ENCODE measurements at regions not wholly inside any gene's neighbourhood (a gene's known extent, or its start where the extent isn't known, plus 50 kb on each side); places are given as distances from the start of the nearest gene placed in this dataset.
"Not testable (repeated sequence)": the region's sequence is repeated elsewhere in the genome, so short reads cannot be mapped to it uniquely, and the experiment has no call there.

DNA sequence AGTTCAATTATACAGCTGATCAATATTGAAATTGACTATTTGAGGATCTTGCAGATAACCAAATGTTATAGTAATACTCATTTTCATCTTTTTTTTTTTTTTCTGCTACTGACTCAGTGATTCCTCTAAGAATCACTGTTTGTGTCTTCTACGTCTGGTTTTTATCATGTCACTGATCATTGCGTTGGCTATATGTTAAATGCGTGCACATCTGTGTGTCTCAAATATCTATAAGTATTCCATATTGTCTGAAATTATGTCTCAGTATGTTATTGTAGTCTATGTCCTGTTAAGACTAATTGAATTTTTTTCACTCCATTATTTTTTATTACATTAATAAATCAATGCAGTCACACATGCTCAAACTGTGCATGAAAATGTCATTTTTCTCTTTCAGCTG, 200.5 kb downstream of the PCDH20 start:
- Mint-ChIP-seq H3K4me1 (ENCODE audit: low read depth) (no peaks in the 10 kb centered on the region), H3K9me3 (ENCODE audit: low read depth) (no peaks in the 10 kb centered on the region)

DNA sequence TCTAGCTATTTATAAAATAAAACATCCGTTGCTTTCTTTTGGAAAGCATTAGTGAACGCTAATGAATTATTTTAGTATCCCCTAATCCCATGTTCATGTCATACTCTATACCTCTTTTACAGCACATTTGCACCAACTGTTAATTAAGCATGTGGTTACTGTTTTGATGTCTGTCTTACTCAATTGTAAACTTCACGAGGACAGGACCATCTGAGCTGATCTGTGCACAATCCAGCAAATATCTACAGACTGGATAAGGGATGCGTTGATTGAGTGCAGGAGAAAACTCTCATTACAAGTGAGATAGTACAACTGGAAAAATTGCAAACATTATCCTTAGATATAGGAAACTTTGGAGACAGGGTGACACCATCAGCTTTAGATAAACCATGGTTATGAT, 201.1 kb downstream of the PCDH20 start:
- DNase-seq (ENCODE audit: low spot score, unreplicated experiment): no peak
- H3K27me3 Mint-ChIP-seq: no peaks in the 10 kb centered on the region
- TF ChIP-seq, protein P1, sequence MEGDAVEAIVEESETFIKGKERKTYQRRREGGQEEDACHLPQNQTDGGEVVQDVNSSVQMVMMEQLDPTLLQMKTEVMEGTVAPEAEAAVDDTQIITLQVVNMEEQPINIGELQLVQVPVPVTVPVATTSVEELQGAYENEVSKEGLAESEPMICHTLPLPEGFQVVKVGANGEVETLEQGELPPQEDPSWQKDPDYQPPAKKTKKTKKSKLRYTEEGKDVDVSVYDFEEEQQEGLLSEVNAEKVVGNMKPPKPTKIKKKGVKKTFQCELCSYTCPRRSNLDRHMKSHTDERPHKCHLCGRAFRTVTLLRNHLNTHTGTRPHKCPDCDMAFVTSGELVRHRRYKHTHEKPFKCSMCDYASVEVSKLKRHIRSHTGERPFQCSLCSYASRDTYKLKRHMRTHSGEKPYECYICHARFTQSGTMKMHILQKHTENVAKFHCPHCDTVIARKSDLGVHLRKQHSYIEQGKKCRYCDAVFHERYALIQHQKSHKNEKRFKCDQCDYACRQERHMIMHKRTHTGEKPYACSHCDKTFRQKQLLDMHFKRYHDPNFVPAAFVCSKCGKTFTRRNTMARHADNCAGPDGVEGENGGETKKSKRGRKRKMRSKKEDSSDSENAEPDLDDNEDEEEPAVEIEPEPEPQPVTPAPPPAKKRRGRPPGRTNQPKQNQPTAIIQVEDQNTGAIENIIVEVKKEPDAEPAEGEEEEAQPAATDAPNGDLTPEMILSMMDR (IDR thresholded peaks at IDR 0.05; ENCODE audit: unreplicated experiment): no peak
- H3K4me3 Mint-ChIP-seq (ENCODE audit: low read depth): no peak overlapping the region
- no peaks in the 10 kb centered on the region for H3K36me3 Mint-ChIP-seq (ENCODE audit: insufficient read depth)
- H3K4me1 Mint-ChIP-seq (ENCODE audit: low read depth): no peaks in the 10 kb centered on the region
- no peaks in the 10 kb centered on the region for H3K9me3 Mint-ChIP-seq (ENCODE audit: low read depth)
- no peak overlapping the region for H3K27ac Mint-ChIP-seq

More for the DNA sequence above, 200.5 kb downstream of the PCDH20 start:
- Mint-ChIP-seq H3K27me3 (no peaks in the 10 kb centered on the region), H3K27ac (no peak overlapping the region), H3K36me3 (ENCODE audit: insufficient read depth) (no peaks in the 10 kb centered on the region), H3K4me3 (ENCODE audit: low read depth) (no peak overlapping the region)
- TF ChIP-seq, protein P1 (IDR thresholded peaks at IDR 0.05; ENCODE audit: unreplicated experiment): no peak
- DNase-seq (ENCODE audit: low spot score, unreplicated experiment): no peak

DNA sequence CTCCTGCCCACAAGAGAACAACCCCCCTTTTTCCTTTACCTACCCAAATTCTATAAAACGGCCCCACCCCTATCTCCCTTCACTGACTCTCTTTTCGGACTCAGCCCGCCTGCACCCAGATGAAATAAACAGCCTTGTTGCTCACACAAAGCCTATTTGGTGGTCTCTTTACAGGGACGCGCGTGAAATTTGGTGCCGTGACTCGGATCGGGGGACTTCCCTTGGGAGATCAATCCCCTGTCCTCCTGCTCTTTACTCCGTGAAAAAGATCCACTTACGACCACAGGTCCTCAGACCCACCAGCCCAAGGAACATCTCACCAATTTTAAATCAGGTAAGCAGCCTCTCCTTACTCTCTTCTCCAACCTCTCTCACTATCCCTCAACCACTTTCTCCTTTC, 209.8 kb downstream of the PCDH20 start:
- not testable (repeated sequence) for H3K27ac Mint-ChIP-seq; H3K4me1 Mint-ChIP-seq (ENCODE audit: low read depth)

DNA sequence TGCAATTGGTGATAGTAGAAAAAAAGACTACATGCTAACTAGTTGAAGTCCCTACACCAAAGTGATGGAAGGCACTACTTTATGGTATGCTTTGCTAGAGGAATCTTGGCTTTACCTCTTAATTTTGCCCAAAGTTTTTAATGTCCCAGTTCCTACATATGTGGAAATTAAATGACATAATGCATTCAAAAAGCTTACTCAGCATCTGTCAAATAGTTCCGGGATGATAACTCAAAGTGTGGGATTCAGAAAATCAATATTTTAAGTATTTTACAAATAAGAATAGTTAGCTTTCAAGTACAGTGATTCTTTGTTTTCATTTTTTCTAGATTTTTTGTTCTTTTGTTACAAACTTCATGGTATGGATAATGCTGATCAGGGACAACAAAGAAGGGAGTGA, 211.6 kb downstream of the PCDH20 start:
- TF ChIP-seq, protein P1 (IDR thresholded peaks at IDR 0.05; ENCODE audit: unreplicated experiment): no peak
- Mint-ChIP-seq H3K36me3 (ENCODE audit: insufficient read depth) (no peaks in the 10 kb centered on the region), H3K27ac (no peak overlapping the region), H3K9me3 (ENCODE audit: low read depth) (no peaks in the 10 kb centered on the region), H3K27me3 (peaks cover 2% of the 10 kb centered on the region), H3K4me1 (ENCODE audit: low read depth) (peaks cover 16% of the 10 kb centered on the region), H3K4me3 (ENCODE audit: low read depth) (no peak overlapping the region)
- DNase-seq (ENCODE audit: low spot score, unreplicated experiment): no peak

More for the DNA sequence above, 209.8 kb downstream of the PCDH20 start:
- not testable (repeated sequence) for DNase-seq (ENCODE audit: low spot score, unreplicated experiment); H3K9me3 Mint-ChIP-seq (ENCODE audit: low read depth); H3K27me3 Mint-ChIP-seq; H3K36me3 Mint-ChIP-seq (ENCODE audit: insufficient read depth)
- peak overlapping the region; percentile 56 for H3K4me3 Mint-ChIP-seq (ENCODE audit: low read depth)

DNA sequence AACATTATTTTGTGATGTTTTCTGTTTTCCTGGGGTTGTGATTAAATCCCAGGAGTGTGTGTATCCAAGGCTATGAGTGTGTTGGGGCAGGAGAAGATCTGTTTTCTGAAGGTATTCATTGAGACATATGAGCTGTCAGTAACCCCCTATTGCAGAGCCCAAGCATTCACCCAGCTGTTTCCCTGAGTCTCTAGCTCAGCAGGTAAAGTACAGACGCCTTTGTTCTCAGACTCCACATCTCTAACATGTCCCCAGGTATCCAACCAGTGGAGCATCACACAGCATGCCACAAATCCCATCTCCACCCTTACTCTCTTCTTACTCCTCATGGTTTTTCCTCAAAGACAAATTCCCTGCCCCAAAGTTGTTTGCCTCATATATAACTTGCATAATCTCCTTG, 213.6 kb downstream of the PCDH20 start:
- Mint-ChIP-seq H3K36me3 (ENCODE audit: insufficient read depth) (no peaks in the 10 kb centered on the region), H3K4me3 (ENCODE audit: low read depth) (no peak overlapping the region), H3K27ac (no peak overlapping the region), H3K4me1 (ENCODE audit: low read depth) (peaks cover 16% of the 10 kb centered on the region), H3K9me3 (ENCODE audit: low read depth) (no peaks in the 10 kb centered on the region), H3K27me3 (peaks cover 2% of the 10 kb centered on the region)
- no peak for DNase-seq (ENCODE audit: low spot score, unreplicated experiment)
- TF ChIP-seq, protein P1 (IDR thresholded peaks at IDR 0.05; ENCODE audit: unreplicated experiment): no peak

DNA sequence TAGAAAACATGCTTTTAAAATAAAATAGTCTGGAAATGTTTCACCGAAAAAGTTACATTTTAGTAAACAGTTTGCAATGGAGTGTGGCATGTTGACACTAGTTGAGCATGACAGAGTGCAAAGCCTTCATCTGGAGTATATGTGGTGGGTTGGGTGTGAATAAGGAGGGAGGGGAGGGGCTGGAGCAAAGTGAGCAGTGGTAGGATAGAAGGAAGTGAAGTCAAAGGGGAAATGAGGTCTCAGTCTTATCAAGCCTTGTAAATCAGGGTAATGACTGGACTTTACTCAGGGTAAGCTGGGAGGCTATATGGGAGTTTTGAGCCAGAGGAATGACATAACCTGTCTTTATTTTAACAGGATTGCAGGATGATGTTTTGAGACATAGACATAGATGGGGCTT, 222.8 kb downstream of the PCDH20 start:
- Mint-ChIP-seq H3K27ac (no peak overlapping the region), H3K36me3 (ENCODE audit: insufficient read depth) (no peaks in the 10 kb centered on the region), H3K9me3 (ENCODE audit: low read depth) (peaks cover 6% of the 10 kb centered on the region), H3K27me3 (no peaks in the 10 kb centered on the region), H3K4me1 (ENCODE audit: low read depth) (peaks cover 3% of the 10 kb centered on the region), H3K4me3 (ENCODE audit: low read depth) (no peak overlapping the region)
- TF ChIP-seq, protein P1 (IDR thresholded peaks at IDR 0.05; ENCODE audit: unreplicated experiment): no peak
- no peak for DNase-seq (ENCODE audit: low spot score, unreplicated experiment)

All from progenitor cell of endocrine pancreas (in vitro differentiated cells).